ENCODE measurements at regions not wholly inside any gene's neighbourhood (a gene's known extent, or its start where the extent isn't known, plus 50 kb on each side); places are given as distances from the start of the nearest gene placed in this dataset.
"Not testable (repeated sequence)": the region's sequence is repeated elsewhere in the genome, so short reads cannot be mapped to it uniquely, and the experiment has no call there.

DNA sequence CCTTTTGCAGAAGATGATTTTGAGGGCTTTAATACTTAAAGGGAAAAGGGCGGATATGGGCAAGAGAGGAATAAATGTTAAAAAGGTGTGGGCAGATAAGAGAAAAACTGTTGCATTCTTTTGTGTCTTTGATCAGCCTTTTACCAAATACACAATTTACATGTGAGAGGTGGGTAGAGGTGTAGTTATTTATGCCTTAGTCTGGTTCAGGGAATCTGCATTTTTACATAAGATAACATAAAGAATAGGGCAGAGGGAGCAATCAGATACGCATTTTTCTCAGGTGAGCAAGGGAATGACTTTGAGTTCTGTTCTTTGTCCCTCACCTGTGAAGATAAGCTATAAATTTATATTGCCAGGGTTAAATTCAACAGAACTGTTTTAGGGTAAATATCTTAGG, 708.4 kb upstream of the SLITRK1 start:
- Histone ChIP-seq H3K36me3 (no peaks in the 10 kb centered on the region), H3K27me3 (replicated peaks; ENCODE audit: insufficient read depth) (no peaks in the 10 kb centered on the region), H3K27ac (no peak overlapping the region), H3K9me3 (no peaks in the 10 kb centered on the region), H3K4me3 (no peak overlapping the region), H3K4me1 (ENCODE audit: control insufficient read depth in 1 of 2, low read depth in 2 of 2) (no peaks in the 10 kb centered on the region)
- DNase-seq (ENCODE audit: low spot score) (no peak), ATAC-seq (ENCODE audit: insufficient number of reproducible peaks, low FRiP score, low read depth) (no peak)
- TF ChIP-seq, protein P1, sequence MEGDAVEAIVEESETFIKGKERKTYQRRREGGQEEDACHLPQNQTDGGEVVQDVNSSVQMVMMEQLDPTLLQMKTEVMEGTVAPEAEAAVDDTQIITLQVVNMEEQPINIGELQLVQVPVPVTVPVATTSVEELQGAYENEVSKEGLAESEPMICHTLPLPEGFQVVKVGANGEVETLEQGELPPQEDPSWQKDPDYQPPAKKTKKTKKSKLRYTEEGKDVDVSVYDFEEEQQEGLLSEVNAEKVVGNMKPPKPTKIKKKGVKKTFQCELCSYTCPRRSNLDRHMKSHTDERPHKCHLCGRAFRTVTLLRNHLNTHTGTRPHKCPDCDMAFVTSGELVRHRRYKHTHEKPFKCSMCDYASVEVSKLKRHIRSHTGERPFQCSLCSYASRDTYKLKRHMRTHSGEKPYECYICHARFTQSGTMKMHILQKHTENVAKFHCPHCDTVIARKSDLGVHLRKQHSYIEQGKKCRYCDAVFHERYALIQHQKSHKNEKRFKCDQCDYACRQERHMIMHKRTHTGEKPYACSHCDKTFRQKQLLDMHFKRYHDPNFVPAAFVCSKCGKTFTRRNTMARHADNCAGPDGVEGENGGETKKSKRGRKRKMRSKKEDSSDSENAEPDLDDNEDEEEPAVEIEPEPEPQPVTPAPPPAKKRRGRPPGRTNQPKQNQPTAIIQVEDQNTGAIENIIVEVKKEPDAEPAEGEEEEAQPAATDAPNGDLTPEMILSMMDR (IDR thresholded peaks at IDR 0.05): no peak

DNA sequence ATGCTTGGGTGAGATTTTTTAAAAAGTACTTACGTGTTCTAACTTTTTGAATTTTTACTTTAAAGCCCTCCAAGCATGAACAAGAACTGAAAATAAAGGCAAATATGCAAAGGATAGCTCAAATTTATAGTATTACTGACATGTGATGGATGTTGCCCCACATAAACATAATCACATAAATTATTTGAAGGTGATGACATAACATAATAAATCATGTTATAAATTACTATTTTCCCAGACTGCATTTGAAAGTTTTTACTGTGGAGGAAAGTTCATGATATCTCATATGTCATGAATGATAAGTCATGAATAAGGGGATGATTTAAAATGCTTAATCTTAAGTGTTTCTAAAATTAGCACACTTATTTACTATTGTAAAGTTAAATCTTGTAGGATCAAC, 705.7 kb upstream of the SLITRK1 start:
- Histone ChIP-seq H3K4me3 (no peak overlapping the region), H3K27me3 (replicated peaks; ENCODE audit: insufficient read depth) (no peaks in the 10 kb centered on the region), H3K27ac (no peak overlapping the region), H3K36me3 (no peaks in the 10 kb centered on the region), H3K9me3 (no peaks in the 10 kb centered on the region), H3K4me1 (ENCODE audit: control insufficient read depth in 1 of 2, low read depth in 2 of 2) (no peaks in the 10 kb centered on the region)
- DNase-seq (ENCODE audit: low spot score): no peak
- TF ChIP-seq, protein P1 (IDR thresholded peaks at IDR 0.05): no peak
- no peak for ATAC-seq (ENCODE audit: insufficient number of reproducible peaks, low FRiP score, low read depth)

DNA sequence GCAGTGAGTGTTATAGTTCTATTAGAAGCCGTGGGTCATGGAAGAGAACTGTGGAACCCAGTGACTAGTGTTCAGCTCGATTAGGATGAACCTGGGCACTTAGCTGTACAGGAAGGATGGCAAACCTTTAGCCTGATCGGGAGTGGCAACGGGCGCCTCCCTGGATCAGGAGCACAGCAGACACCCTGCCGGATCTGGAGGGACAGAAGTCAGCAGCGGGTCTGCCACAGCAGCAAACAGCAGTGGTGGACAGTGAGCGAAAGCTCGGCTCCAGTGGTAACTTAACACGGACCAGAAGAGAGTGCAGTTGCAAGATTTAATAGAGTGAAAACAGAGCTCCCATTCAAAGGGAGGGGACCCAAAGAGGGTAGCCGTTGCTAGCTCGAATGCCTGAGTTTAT, 697.6 kb upstream of the SLITRK1 start:
- H3K27ac ChIP-seq; H3K4me3 ChIP-seq; H3K36me3 ChIP-seq; H3K27me3 ChIP-seq (replicated peaks; ENCODE audit: insufficient read depth); H3K9me3 ChIP-seq; H3K4me1 ChIP-seq (ENCODE audit: control insufficient read depth in 1 of 2, low read depth in 2 of 2); DNase-seq (ENCODE audit: low spot score); ATAC-seq (ENCODE audit: insufficient number of reproducible peaks, low FRiP score, low read depth): not testable (repeated sequence)

DNA sequence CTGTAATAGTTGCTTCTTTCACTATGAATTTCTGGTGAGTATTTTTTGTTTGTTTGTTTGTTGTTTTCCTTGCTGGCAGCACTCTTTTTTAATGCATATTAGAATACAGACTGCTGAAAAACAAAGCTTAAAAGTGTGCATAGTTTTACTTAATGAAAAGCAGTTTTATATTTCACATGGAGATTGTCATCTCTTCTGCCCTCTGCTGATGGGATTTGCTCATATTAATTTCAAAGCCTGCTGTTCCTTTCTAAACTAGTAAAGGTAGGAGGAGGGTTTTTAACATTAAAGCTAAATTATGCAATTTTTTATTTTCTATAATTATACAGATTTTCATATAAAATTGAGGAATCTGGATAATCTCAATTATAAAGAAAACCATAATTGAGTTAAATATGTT, 692.6 kb upstream of the SLITRK1 start:
- H3K4me3 ChIP-seq: no peak overlapping the region
- no peak for DNase-seq (ENCODE audit: low spot score)
- TF ChIP-seq, protein P1 (IDR thresholded peaks at IDR 0.05): no peak
- no peaks in the 10 kb centered on the region for H3K9me3 ChIP-seq
- no peaks in the 10 kb centered on the region for H3K27me3 ChIP-seq (replicated peaks; ENCODE audit: insufficient read depth)
- no peaks in the 10 kb centered on the region for H3K4me1 ChIP-seq (ENCODE audit: control insufficient read depth in 1 of 2, low read depth in 2 of 2)
- no peaks in the 10 kb centered on the region for H3K36me3 ChIP-seq
- ATAC-seq (ENCODE audit: insufficient number of reproducible peaks, low FRiP score, low read depth): no peak
- H3K27ac ChIP-seq: no peak overlapping the region

DNA sequence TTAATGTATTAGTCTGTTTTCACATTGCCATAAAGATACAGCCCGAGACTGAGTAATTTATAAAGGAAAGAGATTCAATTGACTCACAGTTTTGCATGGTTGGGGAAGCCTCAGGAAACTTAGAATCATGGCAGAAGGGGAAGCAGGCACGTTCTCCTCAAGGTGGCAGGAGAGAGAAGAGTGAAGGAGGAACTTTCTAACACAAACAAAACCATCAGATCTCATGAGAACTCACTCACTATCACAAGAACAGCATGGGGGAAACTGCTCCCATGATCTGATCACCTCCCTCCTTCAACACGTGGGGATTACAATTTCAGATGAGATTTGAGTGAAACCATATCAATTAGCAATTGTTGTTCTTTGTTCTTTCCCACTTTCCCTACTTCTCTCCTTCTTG, 689.0 kb upstream of the SLITRK1 start:
- ATAC-seq (ENCODE audit: insufficient number of reproducible peaks, low FRiP score, low read depth) (no peak), DNase-seq (ENCODE audit: low spot score) (no peak)
- Histone ChIP-seq H3K36me3 (no peaks in the 10 kb centered on the region), H3K27ac (no peak overlapping the region), H3K9me3 (no peaks in the 10 kb centered on the region), H3K4me1 (ENCODE audit: control insufficient read depth in 1 of 2, low read depth in 2 of 2) (no peaks in the 10 kb centered on the region), H3K27me3 (replicated peaks; ENCODE audit: insufficient read depth) (no peaks in the 10 kb centered on the region), H3K4me3 (no peak overlapping the region)
- TF ChIP-seq, protein P1 (IDR thresholded peaks at IDR 0.05): no peak

DNA sequence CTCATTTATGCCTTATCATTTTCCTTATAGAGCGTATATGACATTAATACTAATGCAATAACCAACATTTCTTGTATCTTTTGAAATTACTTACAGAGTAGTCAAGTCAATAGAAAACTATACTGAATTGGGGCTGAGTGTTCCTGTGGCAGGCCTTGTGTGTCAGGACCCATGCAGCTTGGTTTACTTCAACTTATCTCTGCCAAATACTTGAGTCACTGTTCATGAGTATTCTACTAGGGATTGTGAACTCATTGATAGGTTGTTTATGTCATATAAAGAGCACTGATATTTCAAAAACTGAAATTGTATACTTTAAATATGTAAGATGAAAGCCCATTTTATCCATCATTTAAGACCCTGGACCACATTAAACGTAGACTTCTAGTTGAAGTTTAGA, 688.6 kb upstream of the SLITRK1 start:
- H3K4me1 ChIP-seq (ENCODE audit: control insufficient read depth in 1 of 2, low read depth in 2 of 2): no peaks in the 10 kb centered on the region
- no peak overlapping the region for H3K27ac ChIP-seq
- TF ChIP-seq, protein P1 (IDR thresholded peaks at IDR 0.05): no peak
- H3K27me3 ChIP-seq (replicated peaks; ENCODE audit: insufficient read depth): no peaks in the 10 kb centered on the region
- H3K36me3 ChIP-seq: no peaks in the 10 kb centered on the region
- H3K9me3 ChIP-seq: no peaks in the 10 kb centered on the region
- no peak for ATAC-seq (ENCODE audit: insufficient number of reproducible peaks, low FRiP score, low read depth)
- no peak overlapping the region for H3K4me3 ChIP-seq
- DNase-seq (ENCODE audit: low spot score): no peak
